ENCODE measurements at regions not wholly inside any gene's neighbourhood (a gene's known extent, or its start where the extent isn't known, plus 50 kb on each side); places are given as distances from the start of the nearest gene placed in this dataset.
A peak's percentile ranks its signal among the peaks of the same experiment; 100 is the strongest.

- no peak for DNase-seq
Measured at GRCh38 chr13:80284290-80284689, 56.6 kb downstream of the SPRY2 start.

GRCh38 chr13:80278706-80279105 is 62.2 kb downstream of the SPRY2 start:
- DNase-seq, result no peak

DNA sequence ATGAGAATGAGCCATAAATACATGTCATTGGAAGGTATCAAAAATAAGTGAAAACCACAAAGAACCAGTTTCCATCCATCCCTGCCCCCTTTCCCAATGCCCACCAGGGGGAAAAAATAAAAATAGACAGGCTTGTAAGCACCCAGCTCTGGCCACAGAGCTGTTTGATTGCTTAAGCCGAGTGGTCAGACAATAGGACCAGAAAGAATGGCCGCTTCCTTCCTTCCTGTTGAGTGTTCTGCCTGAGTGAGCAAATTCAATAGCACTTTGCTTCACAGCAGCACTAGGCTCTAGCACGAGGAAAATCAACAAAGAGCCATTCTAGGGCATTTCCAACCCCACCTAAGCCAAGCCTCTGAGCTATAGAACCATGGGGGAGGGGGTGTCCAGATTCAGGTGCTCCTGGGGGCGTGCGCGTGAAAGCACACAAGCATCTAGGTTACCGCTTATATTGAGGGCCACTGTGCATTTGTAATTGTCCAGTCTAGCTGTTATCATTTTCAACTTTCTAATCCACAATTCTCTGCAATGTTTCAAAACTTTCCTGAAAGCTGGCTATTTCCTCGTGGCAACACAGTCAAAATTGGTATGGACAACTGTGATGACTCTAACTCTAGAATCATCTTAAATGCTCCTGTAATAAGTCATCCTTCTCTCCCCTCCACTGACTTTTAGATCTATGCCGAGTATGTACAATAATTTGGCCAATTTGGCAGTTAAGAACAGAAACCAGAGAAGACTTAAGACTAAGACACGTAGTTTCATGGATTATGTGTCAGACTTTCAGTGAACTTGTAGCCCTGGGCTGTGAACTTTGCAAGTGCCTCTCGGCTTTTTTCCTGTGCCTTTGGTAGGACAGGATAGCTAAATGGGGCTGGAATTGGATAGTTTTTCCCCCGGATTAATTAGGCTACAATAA is 64.3 kb downstream of the SPRY2 start:
- DNase-seq, result peak; percentile 97

DNA sequence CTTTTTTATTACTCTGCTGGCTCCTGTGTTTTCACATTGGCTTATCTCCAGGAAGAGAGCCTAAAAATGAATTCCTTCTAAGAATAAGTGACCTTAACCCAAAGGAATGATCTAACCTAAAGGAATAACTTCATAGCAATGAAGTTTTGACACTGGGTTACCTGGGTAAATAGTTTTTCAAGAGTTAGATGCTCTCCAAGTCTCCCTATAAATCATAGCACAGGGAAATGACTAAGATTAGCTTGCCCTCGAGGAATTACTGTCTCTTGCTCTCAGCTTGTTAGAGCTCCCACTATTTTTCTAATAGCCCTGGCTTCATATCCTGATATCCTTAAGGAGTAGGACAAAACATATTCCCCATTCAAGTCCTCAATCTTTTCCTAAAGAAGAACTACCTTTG is 66.3 kb downstream of the SPRY2 start:
- DNase-seq, result no peak

DNA sequence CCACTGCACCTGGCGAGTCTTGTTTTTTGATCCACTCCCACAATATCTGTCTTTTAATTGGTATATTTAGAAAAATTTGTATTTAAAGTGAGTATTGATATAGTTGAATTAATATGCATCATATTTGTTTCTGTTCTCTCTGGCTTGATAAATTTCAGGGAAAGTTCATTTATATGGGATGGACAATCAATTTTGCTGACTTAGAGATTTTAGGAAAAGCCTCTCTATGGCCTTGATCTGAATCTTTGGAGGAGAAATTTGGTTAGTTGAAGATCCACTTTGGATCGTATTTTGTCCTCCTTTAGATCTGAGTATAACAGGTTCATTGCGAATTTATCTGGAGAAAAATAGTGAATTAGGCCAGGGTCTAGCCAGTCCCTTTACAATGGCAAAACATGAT is 67.2 kb downstream of the SPRY2 start:
- DNase-seq, result no peak

DNA sequence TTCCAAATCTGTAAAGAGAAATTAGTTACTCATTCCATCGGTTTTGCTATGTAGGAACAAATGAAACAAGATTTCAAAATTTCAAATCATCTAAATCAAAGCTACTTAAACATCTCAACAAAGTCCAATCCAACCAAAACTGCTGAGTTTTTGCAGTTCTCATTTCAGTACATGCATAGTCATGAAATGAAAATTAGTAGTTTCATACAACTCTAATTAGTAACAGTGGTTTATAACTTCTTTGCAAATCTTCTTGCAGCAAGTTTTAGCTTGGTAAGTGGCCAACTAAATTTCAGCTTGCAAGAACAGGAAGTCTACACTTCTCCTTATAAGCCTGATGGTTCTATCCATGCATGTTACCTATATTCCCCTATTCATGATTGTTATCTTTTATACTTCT is 75.6 kb downstream of the SPRY2 start:
- DNase-seq, result no peak

DNA sequence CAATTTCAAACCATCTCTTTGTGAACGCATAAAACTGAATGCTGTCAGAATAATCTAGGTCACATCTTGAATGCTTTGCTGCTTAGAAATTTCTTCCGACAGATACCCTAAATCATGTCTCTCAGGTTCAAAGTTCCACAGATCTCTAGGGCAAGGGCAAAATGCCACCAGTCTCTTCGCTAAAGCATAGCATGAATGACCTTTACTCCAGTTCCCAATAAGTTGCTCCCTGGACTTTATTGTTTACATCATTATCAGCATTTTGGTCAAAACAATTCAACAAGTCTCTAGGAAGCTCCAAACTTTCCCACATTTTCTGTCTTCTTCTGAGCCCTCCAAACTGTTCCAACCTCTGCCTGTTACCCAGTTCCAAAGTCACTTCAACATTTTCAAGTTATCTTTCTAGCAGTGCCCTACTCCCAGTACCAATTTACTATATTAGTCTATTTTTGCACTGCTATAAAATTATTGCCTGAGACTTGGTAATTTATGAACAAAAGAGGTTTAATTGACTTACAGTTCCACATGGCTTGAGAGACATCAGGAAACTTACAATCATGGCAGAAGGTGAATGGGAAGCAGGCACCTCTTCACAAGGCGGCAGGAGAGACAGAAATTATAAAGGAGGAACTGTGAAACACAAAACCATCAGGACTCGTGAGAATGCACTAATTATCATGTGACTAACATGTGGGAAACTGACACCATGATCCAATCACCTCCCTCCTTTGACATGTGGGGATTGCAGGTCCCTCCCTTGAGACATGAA is 77.0 kb downstream of the SPRY2 start:
- no peak for DNase-seq

DNA sequence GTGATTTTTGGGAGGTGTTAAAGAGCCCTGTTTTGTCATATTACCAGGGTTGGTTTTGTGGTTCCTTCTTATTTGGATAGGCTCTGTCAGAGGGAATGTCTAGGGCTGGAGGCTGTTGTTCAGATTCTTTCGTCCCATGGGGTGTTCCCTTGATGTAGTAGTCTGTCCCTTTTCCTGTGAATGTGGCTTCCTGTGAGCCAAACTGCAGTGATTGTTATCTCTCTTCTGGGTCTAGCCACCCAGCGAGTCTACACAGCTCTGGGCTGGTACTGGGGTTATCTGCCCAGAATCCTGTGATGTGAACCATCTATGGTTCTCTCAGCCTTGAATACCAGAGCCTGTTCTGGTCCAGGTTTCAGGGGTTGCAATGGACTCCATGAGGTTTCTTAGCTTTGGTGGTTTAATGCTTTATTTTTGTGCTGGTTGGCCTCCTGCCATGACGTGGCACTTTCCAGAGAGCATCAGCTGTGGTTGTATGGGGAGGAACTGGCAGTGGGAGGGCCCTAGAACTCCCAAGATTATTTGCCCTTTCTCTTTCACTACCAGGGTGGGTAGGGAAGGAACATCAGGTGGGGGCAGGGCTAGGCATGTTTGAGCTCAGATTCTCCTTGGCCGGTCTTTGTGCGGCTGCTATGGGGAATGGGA is 78.8 kb downstream of the SPRY2 start:
- DNase-seq, result no peak

GRCh38 chr13:80259159-80259558 is 81.8 kb downstream of the SPRY2 start:
- no peak for DNase-seq

DNA sequence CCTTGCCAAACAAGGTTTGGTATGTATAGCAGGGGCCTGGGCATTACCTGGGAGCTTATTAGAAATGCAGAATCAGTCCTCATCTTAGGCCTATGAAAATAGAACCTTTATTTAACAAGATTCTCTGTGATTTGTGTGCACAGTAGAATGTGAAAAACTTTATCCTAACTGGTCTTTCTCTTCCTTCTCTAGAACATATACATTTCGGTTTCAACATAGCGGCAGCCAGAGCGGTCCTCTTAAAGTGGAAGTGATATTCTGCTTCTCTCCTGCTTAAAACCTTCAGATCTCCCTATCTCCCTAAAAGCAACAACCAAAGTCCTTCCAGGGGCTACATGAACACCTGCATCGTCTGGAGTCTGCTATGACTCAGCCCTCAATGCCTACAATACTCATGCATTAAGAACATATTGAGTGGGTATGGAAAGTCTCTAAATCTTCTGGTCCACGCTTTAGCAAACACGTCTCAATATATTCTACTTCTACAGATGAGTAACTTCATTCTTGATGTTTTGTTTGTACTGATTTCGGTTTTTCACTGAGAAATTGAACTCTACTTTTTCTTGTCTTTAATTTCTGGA is 84.5 kb downstream of the SPRY2 start:
- no peak for DNase-seq

DNA sequence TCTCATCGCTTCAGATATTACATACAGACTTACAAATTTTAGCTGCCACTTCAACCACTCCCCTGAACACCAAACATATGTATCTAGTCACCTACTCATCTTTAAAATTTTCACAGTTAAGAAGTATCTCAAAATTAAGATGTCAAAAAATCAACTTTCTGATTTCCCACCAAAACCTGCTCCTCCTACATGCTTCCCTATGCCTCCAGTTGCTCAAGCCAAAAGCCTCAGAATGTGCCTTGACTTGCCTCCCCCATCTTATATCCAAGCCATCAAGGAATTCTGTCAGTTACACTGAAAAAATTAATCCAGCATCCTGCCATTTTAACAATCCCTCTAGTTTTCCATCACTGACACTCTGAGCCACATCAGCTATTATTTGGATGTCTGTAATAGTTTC is 85.0 kb downstream of the SPRY2 start:
- DNase-seq, result no peak

DNA sequence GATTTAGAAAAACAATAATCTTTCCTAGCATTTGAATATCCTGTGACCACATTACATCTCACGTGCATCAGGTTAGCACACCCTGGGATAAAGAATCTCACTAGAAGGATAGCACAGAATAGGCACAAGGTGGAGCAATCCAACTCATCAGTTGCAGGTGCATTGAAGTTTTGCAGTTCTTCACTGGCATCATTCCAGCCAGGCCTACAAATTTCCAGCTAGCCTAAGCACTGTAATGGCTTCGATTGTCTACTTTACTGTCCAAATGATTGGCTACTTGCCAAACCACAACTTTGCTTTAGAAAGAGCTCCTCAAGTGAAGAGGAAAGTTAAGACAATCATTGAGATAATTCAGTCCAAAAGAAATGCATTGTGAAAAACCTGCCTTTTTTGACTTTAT is 89.5 kb downstream of the SPRY2 start:
- DNase-seq, result peak; percentile 45

- no peak for DNase-seq
Measured at GRCh38 chr13:80250213-80250810, 90.6 kb downstream of the SPRY2 start.

DNA sequence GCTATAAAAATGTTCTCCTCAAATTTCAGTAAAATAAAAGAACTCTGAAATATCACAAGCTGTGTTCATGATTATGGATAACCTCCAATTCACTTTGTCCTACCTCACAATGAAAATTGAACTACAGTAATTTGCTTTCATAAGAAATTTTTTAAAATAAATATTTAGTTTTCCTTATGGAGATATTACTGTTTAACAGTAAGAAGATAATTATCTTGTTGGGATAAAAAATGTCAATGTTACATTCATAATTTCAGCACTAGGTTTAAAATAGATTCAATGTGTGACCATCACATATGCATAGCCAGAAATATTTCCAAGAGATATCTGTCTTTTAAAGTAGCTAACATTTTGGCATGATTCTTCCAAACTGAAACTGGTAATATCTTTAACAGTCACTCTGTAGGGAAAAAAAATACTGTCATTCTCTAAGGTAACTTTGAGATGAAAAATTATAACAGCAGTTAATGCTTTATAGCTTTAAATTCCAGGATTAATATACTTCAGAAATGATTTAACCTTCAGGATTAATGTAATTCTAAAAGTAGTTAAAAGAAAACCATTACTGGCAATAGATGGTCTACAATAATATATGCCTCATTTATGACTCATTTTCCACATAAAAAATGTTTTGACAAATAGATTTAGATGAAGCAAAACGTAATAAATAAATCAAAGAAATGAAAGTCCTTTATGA is 91.3 kb downstream of the SPRY2 start:
- DNase-seq, result no peak

DNA sequence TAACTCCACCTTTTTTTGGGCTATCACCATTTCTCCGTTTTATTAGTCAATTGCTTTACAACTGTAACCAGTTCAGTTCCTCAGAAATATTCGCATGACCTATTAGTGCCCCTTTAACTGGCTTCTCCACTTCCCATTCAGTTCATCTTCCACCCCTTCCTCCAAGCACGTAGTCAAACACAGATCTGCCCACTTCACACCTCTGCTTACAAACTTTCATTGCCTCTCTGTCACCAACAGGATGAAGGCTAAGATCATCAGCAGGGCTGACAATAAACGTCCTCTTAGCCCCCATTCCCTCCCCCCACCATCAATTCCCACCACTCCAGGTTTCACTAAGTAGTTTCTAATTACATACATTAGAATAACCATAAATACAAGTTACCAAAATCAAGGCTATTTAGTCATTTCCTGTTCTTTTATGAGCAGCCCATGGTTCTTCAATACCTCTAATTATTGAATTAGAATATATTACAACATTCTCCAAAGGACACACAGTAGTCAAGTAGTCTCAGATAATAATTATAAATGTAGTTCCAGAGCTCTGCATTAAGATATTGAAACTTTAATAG is 95.7 kb downstream of the SPRY2 start:
- no peak for DNase-seq

- DNase-seq, result no peak
Measured at GRCh38 chr13:80244574-80244973, 96.4 kb downstream of the SPRY2 start.

DNA sequence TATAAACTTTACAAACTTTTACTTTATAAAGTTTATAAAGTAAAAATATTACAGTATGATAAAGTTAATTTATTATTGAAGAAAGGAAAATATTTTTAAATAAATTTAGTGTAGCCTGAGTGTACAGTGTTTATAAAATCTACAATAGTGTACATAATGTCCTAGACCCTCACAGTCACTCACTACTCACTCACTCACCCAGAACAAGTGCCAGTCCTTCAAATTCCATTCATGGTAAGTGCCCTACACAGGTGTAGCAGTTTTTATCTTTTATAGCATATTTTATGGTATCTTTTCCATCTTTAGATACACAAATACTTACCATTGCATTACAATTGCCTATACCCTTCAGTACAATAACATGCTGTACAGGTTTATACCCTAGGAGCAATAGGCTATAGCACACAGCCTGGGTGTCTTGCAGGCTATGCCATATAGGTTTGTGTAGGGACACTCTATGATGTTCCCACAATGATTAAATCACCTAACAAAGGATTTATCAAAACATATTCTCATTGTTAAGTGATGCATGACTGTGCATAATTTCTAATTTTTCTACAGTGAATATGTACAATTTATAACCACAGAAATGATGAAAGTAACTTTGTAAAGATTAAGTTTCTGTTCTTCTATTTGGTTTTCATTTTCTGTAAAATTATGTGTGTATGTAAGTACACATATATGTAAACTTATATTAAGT is 98.0 kb downstream of the SPRY2 start:
- no peak for DNase-seq

GRCh38 chr13:80239571-80240255 is 101.2 kb downstream of the SPRY2 start:
- no peak for DNase-seq

DNA sequence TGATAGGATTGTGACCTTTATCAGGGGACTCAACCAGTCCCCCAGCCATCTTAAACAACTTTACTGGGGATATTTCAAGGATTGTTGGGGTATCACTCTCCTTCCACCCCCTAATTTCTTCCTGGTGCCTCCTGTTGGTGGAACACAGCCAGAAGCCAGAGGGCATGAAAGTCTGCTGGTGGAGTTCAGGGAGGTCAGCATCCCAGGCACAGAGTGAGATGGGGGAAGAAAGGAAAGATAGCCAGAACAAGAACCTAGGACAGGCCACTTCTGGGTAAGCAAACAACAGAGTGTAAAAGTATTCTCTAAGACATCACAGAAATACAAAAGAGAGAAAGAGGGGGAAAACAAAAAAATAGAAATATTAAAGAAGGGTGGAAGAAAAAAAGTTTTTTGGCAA is 101.8 kb downstream of the SPRY2 start:
- DNase-seq, result no peak

DNA sequence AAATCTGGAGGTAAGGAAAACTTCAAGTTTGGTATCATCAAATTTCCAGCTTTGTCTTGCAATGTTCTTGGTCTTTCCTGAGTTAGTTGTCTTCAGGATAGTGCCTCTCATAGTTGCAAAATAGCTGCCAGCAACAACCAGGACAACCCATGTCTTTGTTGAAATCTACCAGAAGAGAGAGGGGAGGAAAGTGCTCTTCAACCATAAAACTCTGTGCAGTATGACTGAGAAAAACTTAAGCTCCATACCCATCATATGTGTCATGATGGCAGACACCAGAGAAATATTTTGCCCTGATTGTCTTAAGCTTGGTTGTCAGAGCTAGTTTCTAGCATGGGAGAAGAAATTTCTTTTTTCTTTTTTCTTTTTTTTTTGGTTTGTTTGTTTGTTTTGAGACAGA is 103.3 kb downstream of the SPRY2 start:
- DNase-seq, result no peak

- DNase-seq, result peak; percentile 86
Measured at GRCh38 chr13:80235967-80236302, 105.0 kb downstream of the SPRY2 start.
